Fibroblast of pulmonary artery (primary cell): ENCODE measurements at regions not wholly inside any gene's neighbourhood (a gene's known extent, or its start where the extent isn't known, plus 50 kb on each side); places are given as distances from the start of the nearest gene placed in this dataset.
"Not testable (repeated sequence)": the region's sequence is repeated elsewhere in the genome, so short reads cannot be mapped to it uniquely, and the experiment has no call there.

Experiments used
- DNase-seq: peaks from one replicate; pipeline ENCODE4 v3.0.0-alpha.2; 2010; ENCODE audit warnings: low read depth
- H3K4me3 ChIP-seq: replicated peaks from 2 replicates; pipeline ENCODE4 v1.5.1; 2011; ENCODE audit warnings: low read depth, mild to moderate bottlenecking, control low read depth, low read length, moderate library complexity
- CTCF ChIP-seq: IDR thresholded peaks from 2 replicates; pipeline ENCODE4 v1.5.1; 2011; ENCODE audit warnings: mild to moderate bottlenecking, control low read depth, low read length, inconsistent platforms; ENCODE audit errors: missing control alignments

GRCh38 chr18:10148189-10148929, 234.5 kb downstream of the VAPA start:
- TF ChIP-seq CTCF: no peak
- H3K4me3 ChIP-seq: no peak overlapping the region
- no peak for DNase-seq

GRCh38 chr18:10149768-10150556, 236.1 kb downstream of the VAPA start:
- DNase-seq: no peak
- TF ChIP-seq CTCF: no peak
- no peak overlapping the region for H3K4me3 ChIP-seq

GRCh38 chr18:10150576-10150975, 236.8 kb downstream of the VAPA start:
- H3K4me3 ChIP-seq, DNase-seq: not testable (repeated sequence)

DNA sequence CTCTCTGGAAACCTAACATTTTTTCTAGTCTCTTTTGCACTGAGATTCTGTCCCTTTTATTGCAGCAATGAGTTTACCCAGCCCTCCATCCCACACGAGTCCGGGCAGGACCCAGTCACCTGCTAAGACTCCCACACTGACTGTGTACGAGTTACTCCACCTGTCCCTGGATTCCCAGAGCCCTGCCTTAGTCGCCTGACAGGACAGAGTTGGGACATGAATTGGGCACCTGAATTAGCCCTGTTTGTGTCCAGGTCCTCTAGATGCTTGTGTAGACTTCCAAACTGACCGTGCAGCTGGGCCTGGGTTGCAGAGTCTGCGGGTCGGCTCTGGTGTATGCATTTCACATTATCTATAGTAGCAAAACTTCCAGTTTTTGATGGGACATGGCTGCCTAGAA, 238.7 kb downstream of the VAPA start:
- TF ChIP-seq CTCF: no peak
- H3K4me3 ChIP-seq: no peak overlapping the region

DNA sequence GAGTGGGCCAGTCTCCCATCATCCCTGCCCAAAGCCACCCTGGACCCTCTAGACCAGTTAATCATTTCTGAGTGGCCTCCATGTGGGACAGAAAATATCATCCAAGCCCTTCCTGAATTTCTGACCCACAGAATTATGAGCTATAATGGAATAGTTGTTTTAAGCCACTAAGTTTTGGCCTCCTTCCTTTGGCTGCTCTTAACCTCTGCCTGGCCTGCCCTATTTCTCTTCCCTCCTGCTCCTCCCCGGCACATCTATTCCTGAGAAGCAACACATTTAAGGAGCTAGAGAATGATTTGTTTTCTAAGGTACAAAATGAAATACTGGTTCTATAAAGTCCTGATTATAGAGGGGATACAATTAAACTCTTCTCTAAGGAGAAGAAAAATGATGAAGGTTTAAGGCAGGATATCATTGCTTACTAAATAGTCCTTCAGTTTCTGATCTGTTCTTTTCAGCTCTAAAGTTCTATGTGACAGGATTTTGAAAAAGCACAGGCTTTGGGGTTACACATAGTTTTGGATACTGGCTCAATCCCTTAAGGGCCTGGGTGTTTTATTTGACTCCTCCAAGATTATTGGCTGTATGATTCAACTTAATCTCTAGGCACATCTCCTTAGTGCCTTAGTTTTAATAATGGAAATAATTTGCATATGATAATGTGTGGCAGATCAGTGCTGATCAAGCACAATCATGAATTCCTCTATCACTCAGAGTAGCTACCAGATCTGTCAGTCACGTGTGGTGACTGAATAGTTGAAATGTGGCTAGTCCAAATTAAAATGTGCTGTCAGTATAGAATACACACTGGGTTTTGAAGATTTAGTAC, 240.3 kb downstream of the VAPA start:
- no peak for TF ChIP-seq CTCF
- no peak for DNase-seq
- H3K4me3 ChIP-seq: no peak overlapping the region

More for the DNA sequence above, 238.7 kb downstream of the VAPA start:
- DNase-seq: no peak

DNA sequence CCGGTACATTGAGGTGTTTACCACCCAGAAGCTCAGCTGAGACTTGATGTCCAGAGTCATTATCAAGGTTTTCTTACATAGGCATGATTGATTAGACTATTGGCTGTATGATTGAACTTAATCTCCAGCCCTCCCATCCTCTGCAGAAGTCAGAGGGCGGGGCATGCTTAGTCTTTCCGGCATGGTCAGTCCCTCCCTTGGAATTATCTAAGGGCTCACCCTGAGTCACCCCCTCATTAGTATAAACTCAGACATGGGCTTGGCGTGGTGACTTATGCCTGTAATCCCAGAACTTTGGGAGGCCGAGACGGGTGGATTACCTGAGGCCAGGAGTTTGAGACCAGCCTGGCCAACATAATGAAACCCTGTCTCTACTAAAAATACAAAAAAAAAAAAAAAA, 243.9 kb downstream of the VAPA start:
- no peak overlapping the region for H3K4me3 ChIP-seq
- no peak for TF ChIP-seq CTCF
- no peak for DNase-seq

GRCh38 chr18:10160251-10160650, 246.4 kb downstream of the VAPA start:
- no peak for DNase-seq
- H3K4me3 ChIP-seq: no peak overlapping the region

More at GRCh38 chr18:10160251-10160650, 246.4 kb downstream of the VAPA start:
- no peak for TF ChIP-seq CTCF
